ENCODE measurements at regions not wholly inside any gene's neighbourhood (a gene's known extent, or its start where the extent isn't known, plus 50 kb on each side); places are given as distances from the start of the nearest gene placed in this dataset.

- TF ChIP-seq ZNF132 (tag by site-specific recombination; IDR thresholded peaks at IDR 0.05; ENCODE audit: borderline replicate concordance) (no peak), CTCF (tag by site-specific recombination; IDR thresholded peaks at IDR 0.05) (no peak), ZNF501 (tag by site-specific recombination; IDR thresholded peaks at IDR 0.05) (no peak), ZNF585B (tag by site-specific recombination; IDR thresholded peaks at IDR 0.05) (no peak), ZNF555 (tag by site-specific recombination; conservative IDR thresholded peaks at IDR 0.05) (no peak), ELK4 (IDR thresholded peaks at IDR 0.05; ENCODE audit: borderline replicate concordance, low read depth, low read length) (no peak), ZNF785 (tag by site-specific recombination; IDR thresholded peaks at IDR 0.05) (no peak), ZNF449 (tag by site-specific recombination; IDR thresholded peaks at IDR 0.05) (no peak), PATZ1 (tag by site-specific recombination; IDR thresholded peaks at IDR 0.05) (no peak), ZNF558 (tag by site-specific recombination; IDR thresholded peaks at IDR 0.05) (no peak), ZNF133 (tag by site-specific recombination; IDR thresholded peaks at IDR 0.05) (no peak), ZNF623 (tag by site-specific recombination; IDR thresholded peaks at IDR 0.05) (no peak), ZNF660 (tag by site-specific recombination; IDR thresholded peaks at IDR 0.05) (no peak)
Measured at GRCh38 chr13:73671732-73672131, 462.5 kb downstream of the KLF12 start.

All from HEK293 (cell line).